ENCODE measurements at regions not wholly inside any gene's neighbourhood (a gene's known extent, or its start where the extent isn't known, plus 50 kb on each side); places are given as distances from the start of the nearest gene placed in this dataset.

DNA sequence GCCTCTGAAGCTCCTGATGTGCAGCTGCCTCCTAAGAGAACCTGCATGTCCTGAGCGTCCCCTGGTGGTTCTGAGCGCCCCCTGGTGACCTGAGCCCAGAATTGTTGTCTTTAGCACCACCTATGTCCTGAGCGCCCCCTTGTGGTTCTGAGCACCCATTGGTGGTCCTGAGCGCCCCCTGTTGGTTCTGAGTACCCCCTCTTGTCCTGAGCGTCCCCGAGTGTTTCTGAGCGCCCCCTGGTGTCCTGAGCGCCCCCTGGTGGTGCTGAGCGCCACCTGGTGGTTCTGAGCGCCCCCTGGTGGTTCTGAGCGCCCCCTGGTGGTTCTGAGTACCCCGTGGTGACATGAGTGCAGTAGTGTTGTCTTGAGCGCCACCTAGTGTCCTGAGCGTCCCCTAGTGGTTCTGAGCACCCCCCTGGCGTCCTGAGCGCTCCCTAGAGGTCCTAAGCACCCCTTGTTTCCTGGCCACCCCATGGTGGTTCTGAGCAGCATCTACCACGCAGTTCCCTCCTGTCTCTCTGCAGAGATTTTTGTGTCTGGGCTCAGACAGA is 782.5 kb downstream of the TMEM121 start:
- DNase-seq (ENCODE audit: low spot score) (peak; percentile 35), FAIRE-seq (no peak), ATAC-seq (peak; percentile 58; the same call in 2 of the 3 replicates)
- Histone ChIP-seq H3K79me2 (ENCODE audit: insufficient read depth, low read length) (no peaks in the 10 kb centered on the region), H3K4me2 (ENCODE audit: low read depth, low read length) (no peak overlapping the region), H3K36me3 (replicated peaks in 1 of 2; ENCODE audit: control insufficient read depth in 1 of 2, insufficient read depth in 2 of 2, low read length in 2 of 2) (no peaks in the 10 kb centered on the region), H3K27me3 (ENCODE audit: control insufficient read depth in 1 of 2, insufficient read depth in 2 of 2, low read length in 2 of 2) (no peaks in the 10 kb centered on the region; a peak in 1 of 5 replicates), H3K9me3 (ENCODE audit: low read length) (peaks cover 9% of the 10 kb centered on the region), H3K4me3 (replicated peaks in 1 of 3; ENCODE audit: insufficient read depth in 1 of 3, low read depth in 2 of 3, low read length in 3 of 3) (no peak overlapping the region), H2AFZ (ENCODE audit: low read length) (no peak overlapping the region), H4K20me1 (ENCODE audit: insufficient read depth, low read length) (no peaks in the 10 kb centered on the region), H3K27ac (ENCODE audit: extremely low read length, insufficient read depth, low read length) (no peak overlapping the region), H3K4me1 (ENCODE audit: insufficient read depth, low read length) (no peaks in the 10 kb centered on the region), H3K9ac (ENCODE audit: insufficient read depth, low read depth, low read length) (no peak overlapping the region)
- 57% methylated on average over 13 of the region's 17 CpGs for WGBS (ENCODE audit: low lambda C conversion rate)
- intact Hi-C loops (cut with micrococcal nuclease; ENCODE audit: unreplicated experiment) = no loop called here
- ChIA-PET CTCF (ENCODE audit: low intra/inter-chr PET ratio, low total read pairs) (interaction anchor here (0.9 to 2.0 kb wide), 11 partner anchors 9 to 522 kb away, joined by 3 to 19 read pairs (median 5); no protein-coding TSS in a partner anchor), POLR2A (no interaction called here)
- in situ Hi-C loops (cut with HindIII; ENCODE audit: extremely low pct_ligation_motif_present, low pct_unique_long_range_greater_than_20kb) = no loop called here
- no TSS peak for BruUV-seq (replicated peaks)
- TF ChIP-seq, protein P1, sequence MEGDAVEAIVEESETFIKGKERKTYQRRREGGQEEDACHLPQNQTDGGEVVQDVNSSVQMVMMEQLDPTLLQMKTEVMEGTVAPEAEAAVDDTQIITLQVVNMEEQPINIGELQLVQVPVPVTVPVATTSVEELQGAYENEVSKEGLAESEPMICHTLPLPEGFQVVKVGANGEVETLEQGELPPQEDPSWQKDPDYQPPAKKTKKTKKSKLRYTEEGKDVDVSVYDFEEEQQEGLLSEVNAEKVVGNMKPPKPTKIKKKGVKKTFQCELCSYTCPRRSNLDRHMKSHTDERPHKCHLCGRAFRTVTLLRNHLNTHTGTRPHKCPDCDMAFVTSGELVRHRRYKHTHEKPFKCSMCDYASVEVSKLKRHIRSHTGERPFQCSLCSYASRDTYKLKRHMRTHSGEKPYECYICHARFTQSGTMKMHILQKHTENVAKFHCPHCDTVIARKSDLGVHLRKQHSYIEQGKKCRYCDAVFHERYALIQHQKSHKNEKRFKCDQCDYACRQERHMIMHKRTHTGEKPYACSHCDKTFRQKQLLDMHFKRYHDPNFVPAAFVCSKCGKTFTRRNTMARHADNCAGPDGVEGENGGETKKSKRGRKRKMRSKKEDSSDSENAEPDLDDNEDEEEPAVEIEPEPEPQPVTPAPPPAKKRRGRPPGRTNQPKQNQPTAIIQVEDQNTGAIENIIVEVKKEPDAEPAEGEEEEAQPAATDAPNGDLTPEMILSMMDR (CRISPR knock-in tag; IDR thresholded peaks at IDR 0.05) = peak; percentile 76
- no peak for TF ChIP-seq PAX8 (CRISPR knock-in tag; IDR thresholded peaks at IDR 0.05; ENCODE audit: borderline replicate concordance)
- TF ChIP-seq, protein P2, sequence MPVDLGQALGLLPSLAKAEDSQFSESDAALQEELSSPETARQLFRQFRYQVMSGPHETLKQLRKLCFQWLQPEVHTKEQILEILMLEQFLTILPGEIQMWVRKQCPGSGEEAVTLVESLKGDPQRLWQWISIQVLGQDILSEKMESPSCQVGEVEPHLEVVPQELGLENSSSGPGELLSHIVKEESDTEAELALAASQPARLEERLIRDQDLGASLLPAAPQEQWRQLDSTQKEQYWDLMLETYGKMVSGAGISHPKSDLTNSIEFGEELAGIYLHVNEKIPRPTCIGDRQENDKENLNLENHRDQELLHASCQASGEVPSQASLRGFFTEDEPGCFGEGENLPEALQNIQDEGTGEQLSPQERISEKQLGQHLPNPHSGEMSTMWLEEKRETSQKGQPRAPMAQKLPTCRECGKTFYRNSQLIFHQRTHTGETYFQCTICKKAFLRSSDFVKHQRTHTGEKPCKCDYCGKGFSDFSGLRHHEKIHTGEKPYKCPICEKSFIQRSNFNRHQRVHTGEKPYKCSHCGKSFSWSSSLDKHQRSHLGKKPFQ (CRISPR knock-in tag; IDR thresholded peaks at IDR 0.05; ENCODE audit: insufficient replicate concordance) = no peak
- no peak for TF ChIP-seq CREB1 (IDR thresholded peaks at IDR 0.05)
- TF ChIP-seq CREB1 (CRISPR knock-in tag; IDR thresholded peaks at IDR 0.05) = no peak
- TF ChIP-seq ADNP (CRISPR knock-in tag; IDR thresholded peaks at IDR 0.05) = no peak
- no peak for TF ChIP-seq NFIB (CRISPR knock-in tag; IDR thresholded peaks at IDR 0.05; ENCODE audit: borderline replicate concordance)
- TF ChIP-seq NFRKB (IDR thresholded peaks at IDR 0.05) = no peak
- TF ChIP-seq PRPF4 (IDR thresholded peaks at IDR 0.05; ENCODE audit: low read depth, low read length, poor library complexity, severe bottlenecking) = peak; percentile 98
- TF ChIP-seq, protein P3, sequence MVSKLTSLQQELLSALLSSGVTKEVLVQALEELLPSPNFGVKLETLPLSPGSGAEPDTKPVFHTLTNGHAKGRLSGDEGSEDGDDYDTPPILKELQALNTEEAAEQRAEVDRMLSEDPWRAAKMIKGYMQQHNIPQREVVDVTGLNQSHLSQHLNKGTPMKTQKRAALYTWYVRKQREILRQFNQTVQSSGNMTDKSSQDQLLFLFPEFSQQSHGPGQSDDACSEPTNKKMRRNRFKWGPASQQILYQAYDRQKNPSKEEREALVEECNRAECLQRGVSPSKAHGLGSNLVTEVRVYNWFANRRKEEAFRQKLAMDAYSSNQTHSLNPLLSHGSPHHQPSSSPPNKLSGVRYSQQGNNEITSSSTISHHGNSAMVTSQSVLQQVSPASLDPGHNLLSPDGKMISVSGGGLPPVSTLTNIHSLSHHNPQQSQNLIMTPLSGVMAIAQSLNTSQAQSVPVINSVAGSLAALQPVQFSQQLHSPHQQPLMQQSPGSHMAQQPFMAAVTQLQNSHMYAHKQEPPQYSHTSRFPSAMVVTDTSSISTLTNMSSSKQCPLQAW (CRISPR knock-in tag; IDR thresholded peaks at IDR 0.05) = no peak
- no peak for TF ChIP-seq RBM22 (optimal IDR thresholded peaks at IDR 0.05; ENCODE audit: low read length)
- no peak for TF ChIP-seq ATAD3A (CRISPR knock-in tag; IDR thresholded peaks at IDR 0.05)
- no peak for TF ChIP-seq NR1H2 (CRISPR knock-in tag; IDR thresholded peaks at IDR 0.05; ENCODE audit: borderline replicate concordance, low read depth)
- no peak for TF ChIP-seq SMARCC2 (IDR thresholded peaks at IDR 0.05)
- no peak for TF ChIP-seq SATB2 (CRISPR knock-in tag; IDR thresholded peaks at IDR 0.05)
- peak; percentile 61; the same call in 1 of the 2 replicates for TF ChIP-seq CHD4 (IDR thresholded peaks at IDR 0.05; ENCODE audit: borderline replicate concordance, low read length)
- no peak for TF ChIP-seq SRSF4 (IDR thresholded peaks at IDR 0.05; ENCODE audit: low read depth, low read length, poor library complexity, severe bottlenecking)
- no peak for TF ChIP-seq SRSF9 (IDR thresholded peaks at IDR 0.05; ENCODE audit: borderline replicate concordance, insufficient read depth, low read depth, low read length, poor library complexity, severe bottlenecking)
- TF ChIP-seq, protein P4, sequence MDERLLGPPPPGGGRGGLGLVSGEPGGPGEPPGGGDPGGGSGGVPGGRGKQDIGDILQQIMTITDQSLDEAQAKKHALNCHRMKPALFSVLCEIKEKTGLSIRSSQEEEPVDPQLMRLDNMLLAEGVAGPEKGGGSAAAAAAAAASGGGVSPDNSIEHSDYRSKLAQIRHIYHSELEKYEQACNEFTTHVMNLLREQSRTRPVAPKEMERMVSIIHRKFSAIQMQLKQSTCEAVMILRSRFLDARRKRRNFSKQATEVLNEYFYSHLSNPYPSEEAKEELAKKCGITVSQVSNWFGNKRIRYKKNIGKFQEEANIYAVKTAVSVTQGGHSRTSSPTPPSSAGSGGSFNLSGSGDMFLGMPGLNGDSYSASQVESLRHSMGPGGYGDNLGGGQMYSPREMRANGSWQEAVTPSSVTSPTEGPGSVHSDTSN (CRISPR knock-in tag; IDR thresholded peaks at IDR 0.05) = no peak
- TF ChIP-seq KDM1A (CRISPR knock-in tag; IDR thresholded peaks at IDR 0.05) = no peak
- TF ChIP-seq DPF2 (CRISPR knock-in tag; IDR thresholded peaks at IDR 0.05; ENCODE audit: borderline replicate concordance, low read depth) = no peak

Measured in HepG2 (cell line).